Small intestine (tissue), 7 donors: ENCODE measurements at regions not wholly inside any gene's neighbourhood (a gene's known extent, or its start where the extent isn't known, plus 50 kb on each side); places are given as distances from the start of the nearest gene placed in this dataset.

Experiments
- DNase-seq, 2 donors: peaks; one replicate each; pipeline versions ENCODE4 v3.0.0 to v3.0.0-alpha.2; 2013
- FAIRE-seq: peaks from 2 replicates; lab custom pipeline; 2012; peaks lifted over from hg19 to GRCh38; lab: Jason Lieb, UNC
- H3K27ac ChIP-seq, 3 donors: one replicate each; pipeline ENCODE4 v1.5.1; 2013; ENCODE audit warnings: low read length in 2 of 3, mild to moderate bottlenecking in 2 of 3, control low read depth in 1 of 3, inconsistent platforms in 1 of 3, low read depth in 1 of 3, moderate library complexity in 1 of 3
- H3K27me3 ChIP-seq, 3 donors: one replicate each; pipeline ENCODE4 v1.6.1; 2013; ENCODE audit warnings: low read length in 3 of 3, inconsistent platforms in 1 of 3; ENCODE audit not compliant: control insufficient read depth in 3 of 3, insufficient read depth in 3 of 3
- H3K36me3 ChIP-seq, 3 donors: one replicate each; pipeline ENCODE4 v1.6.1; 2013; ENCODE audit warnings: low read length in 3 of 3, inconsistent platforms in 1 of 3, low read depth in 1 of 3, mild to moderate bottlenecking in 1 of 3, moderate library complexity in 1 of 3; ENCODE audit not compliant: control insufficient read depth in 3 of 3, insufficient read depth in 2 of 3
- H3K4me1 ChIP-seq, 3 donors: one replicate each; pipeline ENCODE4 v1.6.1; 2013; ENCODE audit warnings: low read length in 2 of 3, inconsistent platforms in 1 of 3, low read depth in 1 of 3, mild to moderate bottlenecking in 1 of 3, moderate library complexity in 1 of 3; ENCODE audit not compliant: control insufficient read depth in 3 of 3, insufficient read depth in 2 of 3
- H3K4me3 ChIP-seq, 3 donors: one replicate each; pipeline ENCODE4 v1.5.1; 2013; ENCODE audit warnings: low read length in 3 of 3, control low read depth in 1 of 3, inconsistent platforms in 1 of 3, low read depth in 1 of 3, mild to moderate bottlenecking in 1 of 3, moderate library complexity in 1 of 3
- H3K9me3 ChIP-seq, 2 donors: one replicate each; pipeline ENCODE4 v1.6.1; 2013; ENCODE audit warnings: low read depth in 1 of 2, low read length in 1 of 2; ENCODE audit not compliant: control insufficient read depth in 2 of 2, insufficient read depth in 1 of 2
- WGBS, 3 donors: extraction: QIAGEN DNeasy Blood & Tissue Kit; methylation state at CpG; one replicate each; pipeline ENCODE4 v1.1.7; 2013; 5-methylcytosine and 5-hydroxymethylcytosine counted together
- donor health status: healthy with polysubstance abuse.
- donor health status: control.
- donor health status: control.
- donor health status: Bipolar disorder and iron deficiency.
- donor health status: healthy.

DNA sequence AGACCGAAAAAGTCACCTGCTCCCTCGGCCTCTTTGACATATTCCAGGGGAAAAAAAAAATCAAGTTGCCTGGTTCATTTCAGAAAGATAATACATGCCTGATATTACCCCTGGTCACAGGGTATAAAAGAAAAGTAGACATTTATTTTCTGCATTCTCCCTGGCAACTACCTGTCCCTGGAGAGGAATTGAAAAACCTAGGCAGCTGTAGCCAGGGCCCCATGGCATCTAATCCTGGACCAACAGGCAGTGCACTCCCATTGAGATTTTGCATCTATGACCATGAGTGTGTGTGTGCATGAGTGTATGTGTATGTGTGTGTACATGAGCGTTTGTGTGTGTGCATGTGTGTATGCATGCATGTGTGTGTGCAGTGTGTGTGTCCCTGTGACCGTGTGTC lies 338.2 kb upstream of the PFKP start:
- H3K4me3 ChIP-seq = no peak overlapping the region
- no peaks in the 10 kb centered on the region for H3K4me1 ChIP-seq
- H3K36me3 ChIP-seq = no peaks in the 10 kb centered on the region
- H3K9me3 ChIP-seq = no peaks in the 10 kb centered on the region
- FAIRE-seq (no peak), DNase-seq (no peak)
- H3K27ac ChIP-seq = no peak overlapping the region
- no peaks in the 10 kb centered on the region for H3K27me3 ChIP-seq
- WGBS, 3 donors = 74 to 82% (median 78%) methylated on average over 4 of the region's 4 CpGs

- Histone ChIP-seq H3K4me1 (no peaks in the 10 kb centered on the region), H3K27ac (no peak overlapping the region), H3K27me3 (no peaks in the 10 kb centered on the region), H3K9me3 (no peaks in the 10 kb centered on the region), H3K4me3 (no peak overlapping the region), H3K36me3 (no peaks in the 10 kb centered on the region)
- FAIRE-seq (no peak), DNase-seq (no peak)
- WGBS, 3 donors = 89 to 93% (median 91%) methylated on average over 6 of the region's 6 CpGs
These were observed 339.3 kb upstream of the PFKP start for GRCh38 chr10:2728087-2728486.

- WGBS, 3 donors = 75 to 84% (median 77%) methylated on average over 9 of the region's 9 CpGs
- H3K4me3 ChIP-seq = no peak overlapping the region
- DNase-seq (no peak), FAIRE-seq (no peak)
- no peaks in the 10 kb centered on the region for H3K27me3 ChIP-seq
- H3K9me3 ChIP-seq = no peaks in the 10 kb centered on the region
- H3K4me1 ChIP-seq = no peaks in the 10 kb centered on the region
- no peak overlapping the region for H3K27ac ChIP-seq
- H3K36me3 ChIP-seq = no peaks in the 10 kb centered on the region
These were observed 350.8 kb upstream of the PFKP start for GRCh38 chr10:2716596-2716995.

DNA sequence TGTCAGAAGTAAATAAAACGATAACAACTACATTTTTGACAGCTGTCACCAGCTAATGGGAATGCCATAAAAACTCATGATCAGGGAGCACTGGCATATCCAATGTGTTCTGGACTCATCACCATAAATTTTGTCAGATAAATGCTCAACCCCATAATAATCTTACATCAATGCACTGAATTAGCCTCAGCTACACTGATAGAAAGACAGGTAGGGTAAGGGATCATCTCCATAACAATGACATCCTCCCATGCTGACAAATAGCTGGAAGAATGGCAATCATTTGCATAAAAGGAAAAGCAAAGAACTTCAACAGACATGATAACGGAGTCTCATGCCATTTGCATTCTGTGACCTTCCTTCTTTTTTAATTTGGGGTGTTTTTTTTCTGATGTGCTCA lies 352.8 kb upstream of the PFKP start:
- FAIRE-seq = no peak
- H3K9me3 ChIP-seq = peaks cover 0 to 12% of the 10 kb centered on the region in 2 donors

DNA sequence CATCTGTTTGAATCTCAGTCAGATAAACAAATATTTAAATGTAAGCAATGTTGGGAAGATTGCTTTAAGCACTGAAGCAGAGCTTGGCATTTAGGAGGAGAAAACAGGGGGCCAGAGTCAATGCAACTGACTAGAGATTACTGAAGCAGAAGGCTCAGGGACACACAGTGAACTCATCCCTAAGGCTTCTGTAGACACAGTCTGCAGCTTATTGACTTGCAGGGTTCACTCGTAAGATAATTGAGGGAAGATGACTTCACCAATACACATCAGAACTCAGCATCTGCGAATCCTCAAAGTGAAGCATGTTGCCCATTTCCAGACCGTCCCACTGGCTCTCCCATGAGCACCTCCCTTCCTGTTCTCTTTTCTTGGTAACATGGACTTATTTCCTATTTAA lies 363.4 kb upstream of the PFKP start:
- Histone ChIP-seq H3K36me3 (no peaks in the 10 kb centered on the region), H3K27ac (no peak overlapping the region), H3K4me1 (no peaks in the 10 kb centered on the region), H3K27me3 (peaks cover 0 to 3% (median 0%) of the 10 kb centered on the region in 3 donors), H3K9me3 (no peaks in the 10 kb centered on the region), H3K4me3 (no peak overlapping the region)
- WGBS, 3 donors = 61 to 71% (median 70%) methylated on average over 3 of the region's 3 CpGs
- DNase-seq (no peak), FAIRE-seq (no peak)

More for the DNA sequence above, 352.8 kb upstream of the PFKP start:
- Histone ChIP-seq H3K27ac (no peak overlapping the region), H3K4me3 (no peak overlapping the region), H3K4me1 (no peaks in the 10 kb centered on the region), H3K36me3 (no peaks in the 10 kb centered on the region), H3K27me3 (no peaks in the 10 kb centered on the region)
- WGBS, 3 donors = 64 to 68% (median 66%) methylated on average over 2 of the region's 2 CpGs
- no peak for DNase-seq

GRCh38 chr10:2701802-2702201 lies 365.5 kb upstream of the PFKP start:
- 88 to 90% (median 90%) methylated on average over 11 of the region's 11 CpGs for WGBS, 3 donors
- FAIRE-seq = no peak

DNA sequence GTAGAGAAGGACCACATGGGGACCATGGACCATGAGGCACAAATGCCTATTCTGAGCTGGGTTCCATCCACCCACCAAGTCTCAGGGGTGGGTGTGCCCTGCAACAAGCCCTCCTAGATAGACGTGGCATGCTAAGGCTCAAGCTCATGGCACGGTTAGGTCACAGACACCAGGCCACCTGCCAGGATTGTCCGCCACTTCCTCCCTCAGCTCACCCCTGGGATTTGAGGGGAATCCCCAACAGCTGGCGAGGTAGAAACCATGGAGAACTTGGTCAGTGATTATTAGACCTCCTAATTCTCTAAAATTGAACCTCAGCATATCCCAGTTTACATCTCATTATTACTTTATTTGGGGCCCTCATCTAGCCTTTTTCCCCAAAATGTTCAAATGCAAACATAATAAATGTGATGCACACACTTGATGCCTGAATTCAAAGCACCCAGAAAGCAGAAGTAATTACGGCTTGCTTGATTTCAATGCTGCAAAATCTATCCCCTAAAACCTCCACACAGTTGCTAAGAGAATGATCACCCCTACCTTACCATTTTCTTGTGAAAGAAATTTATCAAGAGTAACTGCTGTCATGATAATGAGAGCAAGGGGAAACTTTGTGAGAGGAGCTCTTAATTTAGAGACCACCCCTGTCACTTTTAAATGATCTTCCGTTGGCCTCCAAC lies 366.6 kb upstream of the PFKP start:
- Histone ChIP-seq H3K9me3 (no peaks in the 10 kb centered on the region), H3K4me3 (no peak overlapping the region), H3K4me1 (no peaks in the 10 kb centered on the region), H3K27me3 (peaks cover 0 to 3% (median 0%) of the 10 kb centered on the region in 3 donors), H3K27ac (no peak overlapping the region), H3K36me3 (no peaks in the 10 kb centered on the region)
- 75 to 81% (median 78%) methylated on average over 6 of the region's 6 CpGs for WGBS, 3 donors
- DNase-seq = no peak
- FAIRE-seq = no peak

More at GRCh38 chr10:2701802-2702201, 365.5 kb upstream of the PFKP start:
- Histone ChIP-seq H3K27ac (no peak overlapping the region), H3K4me1 (no peaks in the 10 kb centered on the region), H3K27me3 (peaks cover 0 to 3% (median 0%) of the 10 kb centered on the region in 3 donors), H3K9me3 (no peaks in the 10 kb centered on the region), H3K36me3 (no peaks in the 10 kb centered on the region), H3K4me3 (no peak overlapping the region)
- no peak for DNase-seq

GRCh38 chr10:2688958-2689357 lies 378.4 kb upstream of the PFKP start:
- H3K9me3 ChIP-seq = no peaks in the 10 kb centered on the region
- H3K36me3 ChIP-seq = no peaks in the 10 kb centered on the region
- FAIRE-seq = no peak
- WGBS, 3 donors = 17 to 65% (median 52%) methylated on average over 1 of the region's 1 CpG
- no peak overlapping the region for H3K27ac ChIP-seq
- H3K4me1 ChIP-seq = no peaks in the 10 kb centered on the region
- H3K27me3 ChIP-seq = no peaks in the 10 kb centered on the region
- H3K4me3 ChIP-seq = no peak overlapping the region
- no peak for DNase-seq

GRCh38 chr10:2686691-2687090 lies 380.7 kb upstream of the PFKP start:
- 75 to 84% (median 77%) methylated on average over 3 of the region's 3 CpGs for WGBS, 3 donors
- H3K4me3 ChIP-seq = no peak overlapping the region

More at GRCh38 chr10:2686691-2687090, 380.7 kb upstream of the PFKP start:
- Histone ChIP-seq H3K27me3 (no peaks in the 10 kb centered on the region), H3K9me3 (no peaks in the 10 kb centered on the region), H3K27ac (no peak overlapping the region), H3K36me3 (no peaks in the 10 kb centered on the region), H3K4me1 (no peaks in the 10 kb centered on the region)
- FAIRE-seq (no peak), DNase-seq (no peak)
